ENCODE measurements at regions not wholly inside any gene's neighbourhood (a gene's known extent, or its start where the extent isn't known, plus 50 kb on each side); places are given as distances from the start of the nearest gene placed in this dataset.
"Not testable (repeated sequence)": the region's sequence is repeated elsewhere in the genome, so short reads cannot be mapped to it uniquely, and the experiment has no call there.

GRCh38 chr19:20294181-20294580 is 127.2 kb downstream of the ZNF486 start:
- no peak overlapping the region for H3K27ac ChIP-seq
- no peaks in the 10 kb centered on the region for H3K4me1 ChIP-seq
- no peak overlapping the region for H3K4me3 ChIP-seq
- H3K36me3 ChIP-seq, result no peaks in the 10 kb centered on the region
- intact Hi-C loops (cut with DNase I), result no loop called here
- no peak for DNase-seq (ENCODE audit: low spot score in 2 of 2)
- no peak for TF ChIP-seq CTCF (IDR thresholded peaks at IDR 0.05)
- no peaks in the 10 kb centered on the region for H3K9me3 ChIP-seq
- no peaks in the 10 kb centered on the region for H3K27me3 ChIP-seq

GRCh38 chr19:20292520-20292919 is 125.5 kb downstream of the ZNF486 start:
- H3K9me3 ChIP-seq; H3K27ac ChIP-seq; H3K4me3 ChIP-seq; H3K27me3 ChIP-seq; DNase-seq (ENCODE audit: low spot score in 2 of 2); intact Hi-C loops (cut with DNase I); H3K36me3 ChIP-seq; H3K4me1 ChIP-seq: not testable (repeated sequence)

GRCh38 chr19:20289186-20289585 is 122.2 kb downstream of the ZNF486 start:
- Histone ChIP-seq H3K27me3 (no peaks in the 10 kb centered on the region), H3K36me3 (no peaks in the 10 kb centered on the region), H3K27ac (no peak overlapping the region), H3K4me1 (no peaks in the 10 kb centered on the region), H3K4me3 (no peak overlapping the region), H3K9me3 (no peaks in the 10 kb centered on the region)
- no peak for DNase-seq (ENCODE audit: low spot score in 2 of 2)
- no peak for TF ChIP-seq CTCF (IDR thresholded peaks at IDR 0.05)
- intact Hi-C loops (cut with DNase I), result no loop called here

GRCh38 chr19:20287070-20287469 is 120.1 kb downstream of the ZNF486 start:
- no peaks in the 10 kb centered on the region for H3K9me3 ChIP-seq
- no peak for DNase-seq (ENCODE audit: low spot score in 2 of 2)
- no peaks in the 10 kb centered on the region for H3K27me3 ChIP-seq
- H3K4me1 ChIP-seq, result no peaks in the 10 kb centered on the region
- no peak overlapping the region for H3K4me3 ChIP-seq
- intact Hi-C loops (cut with DNase I), result no loop called here
- H3K36me3 ChIP-seq, result no peaks in the 10 kb centered on the region
- no peak for TF ChIP-seq CTCF (IDR thresholded peaks at IDR 0.05)
- no peak overlapping the region for H3K27ac ChIP-seq

- intact Hi-C loops (cut with DNase I); H3K27me3 ChIP-seq; H3K36me3 ChIP-seq; H3K9me3 ChIP-seq; H3K4me1 ChIP-seq; H3K27ac ChIP-seq; H3K4me3 ChIP-seq; DNase-seq (ENCODE audit: low spot score in 2 of 2): not testable (repeated sequence)
Measured at GRCh38 chr19:20285876-20286275, 118.9 kb downstream of the ZNF486 start.

GRCh38 chr19:20279516-20279915 is 112.5 kb downstream of the ZNF486 start:
- Histone ChIP-seq H3K36me3 (no peaks in the 10 kb centered on the region), H3K9me3 (no peaks in the 10 kb centered on the region), H3K27me3 (no peaks in the 10 kb centered on the region), H3K4me3 (no peak overlapping the region), H3K4me1 (no peaks in the 10 kb centered on the region), H3K27ac (no peak overlapping the region)
- intact Hi-C loops (cut with DNase I), result loop anchor here (5.0 kb wide), 1 partner anchor 747 kb away; no protein-coding TSS in a partner anchor
- TF ChIP-seq CTCF (IDR thresholded peaks at IDR 0.05), result no peak
- no peak for DNase-seq (ENCODE audit: low spot score in 2 of 2)

- intact Hi-C loops (cut with DNase I), result loop anchor here (5.0 kb wide), 1 partner anchor 746 kb away; no protein-coding TSS in a partner anchor
- Histone ChIP-seq H3K27me3 (no peaks in the 10 kb centered on the region), H3K4me3 (no peak overlapping the region), H3K4me1 (no peaks in the 10 kb centered on the region), H3K36me3 (no peaks in the 10 kb centered on the region), H3K27ac (no peak overlapping the region), H3K9me3 (no peaks in the 10 kb centered on the region)
- TF ChIP-seq CTCF (IDR thresholded peaks at IDR 0.05), result peak in 2 of 3 experiments; percentile 35 to 84
- DNase-seq (ENCODE audit: low spot score in 2 of 2), result no peak
Measured at GRCh38 chr19:20278342-20278741, 111.3 kb downstream of the ZNF486 start.

- not testable (repeated sequence) for H3K4me3 ChIP-seq; H3K36me3 ChIP-seq; H3K4me1 ChIP-seq; H3K9me3 ChIP-seq; H3K27ac ChIP-seq; H3K27me3 ChIP-seq; DNase-seq (ENCODE audit: low spot score in 2 of 2)
- intact Hi-C loops (cut with DNase I), result loop anchor here (5.0 kb wide), 1 partner anchor 744 kb away; no protein-coding TSS in a partner anchor
Measured at GRCh38 chr19:20276732-20277082, 109.7 kb downstream of the ZNF486 start.
